Urinary bladder (tissue), 3 donors: ENCODE measurements at regions not wholly inside any gene's neighbourhood (a gene's known extent, or its start where the extent isn't known, plus 50 kb on each side); places are given as distances from the start of the nearest gene placed in this dataset.

ENCODE experiments used
- DNase-seq: peaks from one replicate; pipeline ENCODE4 v3.0.0-alpha.2; 2015; ENCODE audit errors: extremely low spot score
- H3K27ac ChIP-seq: one replicate; pipeline ENCODE4 v1.5.1; 2013; ENCODE audit warnings: low read depth, mild to moderate bottlenecking, moderate library complexity
- H3K36me3 ChIP-seq: one replicate; pipeline ENCODE4 v1.6.1; 2013; ENCODE audit warnings: mild to moderate bottlenecking, moderate library complexity; ENCODE audit not compliant: insufficient read depth
- H3K4me1 ChIP-seq: one replicate; pipeline ENCODE4 v1.6.1; 2013; ENCODE audit warnings: mild to moderate bottlenecking, moderate library complexity; ENCODE audit not compliant: insufficient read depth
- H3K4me3 ChIP-seq: one replicate; pipeline ENCODE4 v1.5.1; 2013; ENCODE audit warnings: low read depth, low read length
- WGBS: extraction: QIAGEN DNeasy Blood & Tissue Kit; methylation state at CpG from one replicate; pipeline ENCODE4 v1.1.7; 2013; 5-methylcytosine and 5-hydroxymethylcytosine counted together
- donor health status: healthy with polysubstance abuse.
- donor health status: healthy.

DNA sequence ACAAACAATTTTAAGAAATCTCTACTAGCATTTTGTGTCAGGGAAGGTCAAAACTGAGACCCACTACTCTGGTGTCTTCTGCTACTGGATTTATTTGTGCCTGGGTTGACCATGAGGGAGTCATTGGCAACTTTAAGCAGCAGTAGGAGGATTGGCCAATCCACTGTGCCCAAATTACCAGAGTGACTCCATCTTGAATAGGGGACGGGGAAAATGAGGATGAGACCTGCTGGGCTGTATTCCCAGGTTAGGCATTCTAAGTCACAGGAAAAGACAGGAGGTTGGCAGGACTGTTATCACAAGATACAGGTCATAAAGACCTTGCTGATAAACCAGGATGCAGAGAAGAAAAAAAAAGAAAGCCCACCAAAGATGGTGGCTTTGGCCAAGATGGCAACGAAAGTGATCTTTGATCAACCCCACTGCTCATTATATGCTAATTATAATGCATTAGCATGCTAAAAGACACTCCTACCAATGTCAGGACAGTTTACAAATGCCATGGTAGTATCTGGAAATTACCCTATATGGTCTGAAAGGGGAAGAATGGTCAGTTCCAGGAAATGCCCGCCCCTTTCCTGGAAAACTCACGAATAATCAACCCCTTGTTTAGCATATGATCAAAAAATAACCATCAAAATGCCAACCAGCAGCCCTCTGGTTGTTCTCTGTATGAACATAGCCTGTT, 200.9 kb downstream of the LTN1 start:
- WGBS, result 93% methylated on average over 4 of the region's 4 CpGs
- Histone ChIP-seq H3K4me1 (no peaks in the 10 kb centered on the region), H3K4me3 (no peak overlapping the region), H3K36me3 (no peaks in the 10 kb centered on the region), H3K27ac (no peak overlapping the region)
- no peak for DNase-seq

DNA sequence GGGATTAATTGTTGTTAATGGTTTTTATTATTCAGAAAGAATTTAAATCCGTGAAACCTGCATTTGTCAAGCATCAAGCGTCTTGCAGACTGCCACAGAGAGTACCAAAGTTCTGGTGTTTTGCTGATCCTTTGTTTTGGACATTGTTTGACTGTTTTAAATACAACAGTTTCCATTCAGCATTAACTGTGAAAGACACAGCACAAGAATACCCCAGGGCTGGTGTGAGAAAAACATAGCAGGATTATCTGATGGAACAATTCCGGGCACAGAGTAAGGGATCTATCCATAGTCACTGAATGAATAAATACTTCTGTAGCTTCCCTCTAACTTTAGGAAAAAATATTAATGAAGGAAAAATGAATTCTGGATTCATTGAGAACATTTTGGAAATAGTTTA, 202.3 kb downstream of the LTN1 start:
- no peaks in the 10 kb centered on the region for H3K4me1 ChIP-seq
- H3K4me3 ChIP-seq, result no peak overlapping the region
- WGBS, result 60% methylated on average over 3 of the region's 3 CpGs
- no peaks in the 10 kb centered on the region for H3K36me3 ChIP-seq
- H3K27ac ChIP-seq, result no peak overlapping the region
- DNase-seq, result no peak

DNA sequence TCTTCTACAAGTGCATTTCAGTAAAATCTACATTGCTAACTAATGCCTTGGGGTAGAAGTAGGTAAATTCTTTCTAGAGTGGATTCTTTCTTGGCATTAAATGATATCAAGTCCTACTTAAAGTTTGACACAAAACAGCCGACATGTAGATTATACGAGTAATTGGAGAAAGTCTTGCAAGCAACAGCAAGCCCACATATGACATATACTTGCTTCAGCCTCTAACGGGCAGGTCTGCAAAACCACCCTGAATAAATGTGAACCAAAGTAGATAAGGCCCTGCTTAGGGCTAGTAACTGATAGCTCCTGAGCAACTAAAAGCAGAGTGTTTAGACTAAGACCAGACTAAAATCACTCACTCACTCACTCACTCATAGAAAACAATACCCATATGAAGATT, 203.2 kb downstream of the LTN1 start:
- Histone ChIP-seq H3K4me3 (no peak overlapping the region), H3K27ac (no peak overlapping the region), H3K36me3 (no peaks in the 10 kb centered on the region), H3K4me1 (no peaks in the 10 kb centered on the region)
- no peak for DNase-seq
- WGBS, result 54% methylated on average over 3 of the region's 3 CpGs

DNA sequence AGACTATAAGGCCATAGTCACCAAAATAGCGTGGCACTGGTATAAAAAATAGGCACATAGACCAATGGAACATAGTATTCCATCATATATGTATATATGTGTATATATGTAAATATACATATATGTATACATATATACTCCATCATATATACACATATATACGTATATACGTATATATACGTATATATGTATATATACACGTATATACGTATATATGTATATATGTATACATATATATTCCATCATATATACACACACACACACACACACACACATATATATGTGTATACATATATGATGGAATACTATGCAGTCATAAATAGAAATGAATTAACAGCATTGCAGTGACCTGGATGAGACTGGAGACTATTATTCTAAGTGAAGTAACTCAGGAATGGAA, 204.6 kb downstream of the LTN1 start:
- Histone ChIP-seq H3K36me3 (no peaks in the 10 kb centered on the region), H3K4me1 (no peaks in the 10 kb centered on the region), H3K27ac (no peak overlapping the region), H3K4me3 (no peak overlapping the region)
- no peak for DNase-seq
- WGBS, result 97% methylated on average over 6 of the region's 6 CpGs

DNA sequence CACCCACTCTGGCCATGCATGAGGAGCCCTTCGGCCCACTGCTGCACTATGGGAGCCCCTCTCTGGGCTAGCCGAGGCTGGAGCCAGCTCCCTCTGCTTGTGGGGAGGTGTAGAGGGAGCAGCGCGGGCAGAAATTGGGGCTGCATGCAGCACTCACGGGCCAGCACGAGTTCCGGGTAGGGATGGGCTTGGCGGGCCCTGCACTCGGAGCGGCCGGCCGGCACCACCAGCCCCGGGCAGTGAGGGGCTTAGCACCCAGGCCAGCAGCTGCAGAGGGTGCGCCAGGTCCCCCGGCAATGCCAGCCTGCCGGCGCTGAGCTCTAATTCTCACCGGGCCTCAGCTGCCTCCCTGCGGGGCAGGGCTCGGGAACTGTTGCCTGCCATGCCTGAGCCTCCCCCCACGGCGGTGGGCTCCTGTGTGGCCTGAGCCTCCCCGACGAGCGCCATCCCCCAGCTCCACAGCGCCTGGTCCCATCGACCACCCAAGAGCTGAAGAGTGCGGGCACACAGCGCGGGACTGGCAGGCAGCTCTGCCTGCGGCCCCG, 209.0 kb downstream of the LTN1 start:
- WGBS, result 98% methylated on average over 32 of the region's 32 CpGs
- no peaks in the 10 kb centered on the region for H3K4me1 ChIP-seq
- no peak for DNase-seq
- no peak overlapping the region for H3K27ac ChIP-seq
- H3K4me3 ChIP-seq, result no peak overlapping the region
- no peaks in the 10 kb centered on the region for H3K36me3 ChIP-seq

DNA sequence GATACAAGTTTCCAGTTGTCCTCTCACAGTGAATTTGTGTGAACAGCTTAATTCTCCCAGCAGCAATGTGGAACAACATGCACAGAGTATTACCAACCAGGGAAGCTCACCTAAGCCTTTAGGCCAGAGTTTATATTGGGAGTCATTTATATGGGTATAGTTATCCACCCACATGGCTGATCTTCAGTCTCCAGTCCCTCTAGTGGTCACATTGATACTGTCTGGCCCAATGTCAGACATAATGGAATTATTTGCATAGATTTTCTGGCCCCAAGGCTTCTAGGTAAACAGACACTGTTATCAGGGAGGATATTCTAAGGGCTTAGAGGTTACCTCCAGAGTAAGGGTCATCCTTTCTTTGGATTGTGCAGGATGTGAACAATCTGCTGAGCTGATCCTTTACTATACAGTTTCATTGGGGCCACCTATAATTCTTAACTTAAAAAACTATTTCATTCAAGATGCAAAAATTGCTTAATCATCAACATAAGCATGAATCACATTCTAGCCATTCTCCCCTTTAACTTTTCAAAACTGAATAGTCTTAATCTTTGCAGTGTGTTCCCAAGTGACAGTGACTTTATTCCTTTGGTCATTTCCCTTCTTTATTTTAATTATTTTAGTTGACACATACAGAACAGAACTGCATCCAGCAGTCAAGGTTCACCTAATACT, 210.9 kb downstream of the LTN1 start:
- Histone ChIP-seq H3K4me1 (no peaks in the 10 kb centered on the region), H3K36me3 (no peaks in the 10 kb centered on the region), H3K27ac (no peak overlapping the region), H3K4me3 (no peak overlapping the region)
- no peak for DNase-seq

DNA sequence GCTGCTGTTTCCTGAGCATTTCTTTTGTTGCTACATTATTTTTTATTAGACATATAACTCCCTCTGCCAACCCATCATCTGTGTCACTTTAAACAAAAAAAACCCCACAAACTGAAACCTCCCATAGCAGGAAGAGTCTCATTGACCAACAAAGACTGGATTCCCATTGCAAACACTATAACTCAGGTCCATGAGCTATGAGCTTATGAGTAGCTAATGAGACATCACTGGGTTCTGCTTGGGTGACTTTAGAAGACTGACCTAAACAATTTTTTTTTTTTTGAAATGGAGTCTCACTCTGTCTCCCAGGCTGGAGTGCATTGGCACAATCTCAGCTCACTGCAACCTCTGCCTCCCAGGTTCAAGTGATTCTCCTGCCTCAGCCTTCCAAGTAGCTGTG, 212.8 kb downstream of the LTN1 start:
- Histone ChIP-seq H3K36me3 (no peaks in the 10 kb centered on the region), H3K4me3 (no peak overlapping the region), H3K27ac (no peak overlapping the region), H3K4me1 (no peaks in the 10 kb centered on the region)
- DNase-seq, result no peak

DNA sequence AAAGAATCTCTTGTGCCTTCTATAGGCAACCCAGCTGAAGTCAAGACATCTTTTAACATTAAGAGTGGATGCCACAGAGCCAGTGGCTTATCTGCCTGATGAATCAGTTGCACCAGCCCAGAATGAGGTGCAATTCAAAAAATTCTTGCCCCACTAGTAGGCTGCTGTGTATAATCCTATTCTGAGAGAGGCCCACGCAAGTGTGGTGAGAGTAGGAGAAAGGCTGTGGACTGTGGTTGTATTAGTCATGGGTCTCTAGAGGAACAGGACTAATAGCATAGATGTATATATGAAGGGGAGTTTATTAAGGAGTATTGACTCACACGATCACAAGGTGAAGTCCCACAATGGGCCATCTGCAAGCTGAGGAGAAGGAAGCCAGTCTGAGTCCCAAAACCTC, 216.4 kb downstream of the LTN1 start:
- Histone ChIP-seq H3K4me1 (no peaks in the 10 kb centered on the region), H3K4me3 (no peak overlapping the region), H3K27ac (no peak overlapping the region), H3K36me3 (no peaks in the 10 kb centered on the region)
- WGBS, result 95% methylated on average over 2 of the region's 2 CpGs
- DNase-seq, result no peak

DNA sequence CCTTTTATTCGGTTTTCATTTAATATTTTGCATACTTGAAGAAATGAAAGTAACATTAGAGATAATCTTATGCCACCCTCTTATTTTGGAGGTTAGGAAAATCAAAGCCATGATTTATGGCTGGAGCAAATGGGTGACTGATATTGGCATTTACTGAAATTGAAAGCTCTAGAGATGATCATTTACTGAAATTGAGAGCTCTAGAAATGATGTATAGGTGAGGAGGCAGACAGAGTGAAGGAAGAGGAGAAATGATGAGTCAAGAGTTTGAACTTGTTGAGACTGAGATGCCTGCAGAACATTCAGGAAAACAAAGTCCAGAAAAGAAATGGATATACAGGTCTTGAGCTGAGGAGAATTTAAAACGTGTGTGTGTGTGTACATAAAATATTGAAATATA, 217.6 kb downstream of the LTN1 start:
- Histone ChIP-seq H3K4me1 (no peaks in the 10 kb centered on the region), H3K4me3 (no peak overlapping the region), H3K27ac (no peak overlapping the region), H3K36me3 (no peaks in the 10 kb centered on the region)
- WGBS, result 56% methylated on average over 2 of the region's 2 CpGs
- DNase-seq, result no peak

DNA sequence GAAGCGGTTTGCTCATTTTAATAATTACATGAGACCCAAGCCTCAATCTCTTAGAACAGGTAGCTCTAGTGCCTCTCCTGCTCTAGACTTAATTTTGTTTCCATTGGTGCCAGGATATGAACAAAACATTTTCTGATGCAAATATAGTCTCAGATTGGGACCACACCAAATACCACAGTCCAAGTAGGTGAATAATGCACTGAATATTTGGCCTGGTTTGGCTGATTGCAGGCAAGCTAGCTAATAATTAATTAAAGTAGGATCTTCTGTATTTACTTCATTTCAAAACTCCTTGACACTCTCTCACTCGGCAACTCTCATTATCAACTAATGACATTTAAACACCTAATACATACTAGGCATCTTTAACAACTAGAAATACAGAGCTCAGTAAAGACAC, 219.6 kb downstream of the LTN1 start:
- H3K4me1 ChIP-seq, result no peaks in the 10 kb centered on the region

DNA sequence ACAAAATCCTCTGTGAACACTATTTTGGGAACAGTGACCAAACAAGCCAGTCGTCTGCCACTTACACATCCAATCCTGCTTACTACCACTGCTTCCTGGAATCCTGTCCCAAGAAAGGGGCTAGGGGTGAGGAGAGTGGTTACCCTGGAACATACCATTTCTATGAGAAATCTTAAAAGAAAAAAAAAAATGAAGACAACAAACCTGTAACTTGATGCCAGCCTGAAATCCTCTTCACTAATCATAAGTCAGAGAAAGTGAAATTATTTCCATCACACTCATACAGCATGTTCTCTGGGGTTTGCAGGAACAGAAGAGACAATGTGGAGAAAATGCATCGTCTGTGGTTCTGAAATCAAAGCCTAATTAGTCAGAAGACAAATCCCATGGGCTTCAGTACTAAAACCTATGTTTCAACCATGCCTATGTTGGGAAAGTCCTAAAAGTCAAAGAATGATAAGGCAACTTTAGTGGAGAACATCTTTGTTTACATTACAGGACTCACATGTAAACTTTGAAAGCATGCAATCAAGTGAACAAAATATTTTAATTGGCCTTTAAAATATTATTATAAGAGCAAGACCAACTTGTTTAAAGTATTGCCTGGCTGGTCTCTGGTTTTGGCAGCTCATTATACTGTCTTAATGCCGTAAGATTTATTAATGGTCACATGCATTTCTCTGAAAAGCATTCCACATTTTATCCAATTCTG, 220.7 kb downstream of the LTN1 start:
- H3K36me3 ChIP-seq, result no peaks in the 10 kb centered on the region
- DNase-seq, result no peak
- peak overlapping the region; percentile 32 for H3K27ac ChIP-seq
- WGBS, result 24% methylated on average over 3 of the region's 3 CpGs
- H3K4me1 ChIP-seq, result no peaks in the 10 kb centered on the region
- H3K4me3 ChIP-seq, result peak overlapping the region; percentile 23

More for the DNA sequence above, 219.6 kb downstream of the LTN1 start:
- no peak overlapping the region for H3K27ac ChIP-seq
- no peak for DNase-seq
- no peaks in the 10 kb centered on the region for H3K36me3 ChIP-seq
- no peak overlapping the region for H3K4me3 ChIP-seq
- WGBS, result 69% methylated on average over 2 of the region's 2 CpGs

DNA sequence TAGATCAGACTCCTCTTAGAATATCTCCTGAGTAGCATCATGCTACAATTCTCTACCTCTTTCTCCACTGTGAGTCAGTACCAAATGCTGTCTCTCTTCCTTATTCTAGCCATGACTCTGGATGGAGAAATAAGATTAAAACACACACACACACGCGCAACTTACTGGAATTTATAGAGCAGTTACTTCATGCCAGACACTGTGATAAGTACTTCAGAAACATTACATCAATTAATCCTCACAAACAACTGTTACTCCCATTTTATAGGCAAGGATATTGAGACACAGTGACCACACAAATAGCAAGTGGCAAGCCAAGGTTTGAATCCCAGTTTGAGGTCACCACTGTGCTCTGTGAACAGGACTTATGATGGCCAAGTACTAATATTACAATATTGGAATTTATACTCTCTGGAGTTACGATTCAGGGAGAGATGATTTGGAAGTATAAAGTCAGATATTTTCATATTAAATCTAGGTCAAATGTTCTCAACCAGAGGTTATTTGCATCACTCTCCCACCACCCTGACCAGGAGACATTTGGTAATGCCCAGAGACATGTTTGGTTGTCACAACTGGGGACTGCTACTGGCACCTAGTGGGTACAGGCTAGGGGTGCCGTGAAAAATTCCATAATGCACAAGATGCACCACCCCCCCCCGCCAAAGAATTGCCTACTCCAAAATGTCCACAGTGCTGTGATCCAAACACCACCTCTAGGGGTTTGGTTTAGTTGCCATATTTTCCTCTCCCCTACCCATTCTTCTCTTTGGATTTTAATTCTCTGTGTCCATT, 221.6 kb downstream of the LTN1 start:
- no peaks in the 10 kb centered on the region for H3K36me3 ChIP-seq
- peak overlapping the region; percentile 85 for H3K27ac ChIP-seq
- no peaks in the 10 kb centered on the region for H3K4me1 ChIP-seq
- 39% methylated on average over 5 of the region's 5 CpGs for WGBS
- no peak overlapping the region for H3K4me3 ChIP-seq
- DNase-seq, result no peak

DNA sequence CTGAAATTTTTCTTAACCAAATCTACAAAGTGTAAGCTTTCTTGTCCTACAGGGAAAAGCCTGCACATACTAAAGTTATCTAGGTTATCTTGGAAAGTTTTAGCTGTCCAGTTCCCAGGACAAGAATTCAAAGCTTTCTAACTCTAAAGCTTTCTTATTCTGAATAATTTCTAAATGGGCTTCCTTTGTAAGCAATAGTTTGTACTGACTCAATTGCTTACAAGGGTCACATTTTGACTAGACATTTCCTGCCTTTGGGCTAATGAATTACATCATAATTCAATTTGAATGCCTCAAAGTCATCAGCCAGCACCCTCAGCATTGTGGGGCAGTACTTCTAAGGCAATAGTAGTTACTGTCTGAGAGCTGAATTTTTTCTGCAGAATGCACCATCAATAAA, 223.0 kb downstream of the LTN1 start:
- no peak overlapping the region for H3K4me3 ChIP-seq
- no peak for DNase-seq
- H3K4me1 ChIP-seq, result no peaks in the 10 kb centered on the region
- no peaks in the 10 kb centered on the region for H3K36me3 ChIP-seq
- H3K27ac ChIP-seq, result no peak overlapping the region
